IMR-90 (cell line): ENCODE measurements at regions not wholly inside any gene's neighbourhood (a gene's known extent, or its start where the extent isn't known, plus 50 kb on each side); places are given as distances from the start of the nearest gene placed in this dataset.

Source experiments
- ATAC-seq: fragments of 200-7000 bp; cut with Tn5 transposase; 2 replicates; pipeline ENCODE4 v1.9.1; 2020; ENCODE audit warnings: low read depth, mild to moderate bottlenecking, moderate library complexity
- BruUV-seq: library from RNA; stranded (reverse); fragments of 400-500 nt; replicated peaks from 2 replicates; lab custom pipeline; 2021; lab: Mats Ljungman, UMichigan
- CTCF ChIA-PET: fragments of 300-600 bp; formaldehyde crosslinking; extraction: SDS; loops from one replicate; lab custom pipeline; 2021; ENCODE audit warnings: antibody characterized with exemption; lab: Yijun Ruan, JAX
- POLR2A ChIA-PET: fragments of 300-600 bp; sonication (Branson Sonifier 250); formaldehyde crosslinking; loops from one replicate; lab custom pipeline; 2022; ENCODE audit warnings: antibody characterized with exemption; ENCODE audit not compliant: unreplicated experiment; lab: Charles Lee
- DNase-seq: peaks from one replicate; pipeline ENCODE4 v3.0.0; 2013
- H2AFZ ChIP-seq: replicated peaks from 2 replicates; pipeline ENCODE3; 2013; ENCODE audit warnings: low read length, mild to moderate bottlenecking; ENCODE audit not compliant: poor library complexity
- H2AK5ac ChIP-seq: 2 replicates; pipeline ENCODE4 v1.6.1; 2013; ENCODE audit warnings: low read depth, low read length, inconsistent platforms
- H2AK9ac ChIP-seq: replicated peaks from 2 replicates; pipeline ENCODE3; 2013; ENCODE audit warnings: mild to moderate bottlenecking, low read depth, low read length, moderate library complexity; ENCODE audit not compliant: poor library complexity
- H2BK120ac ChIP-seq: 2 replicates; pipeline ENCODE4 v1.6.1; 2013; ENCODE audit warnings: low read depth, low read length, inconsistent platforms
- H2BK15ac ChIP-seq: 3 replicates; pipeline ENCODE4 v1.6.1; 2013; ENCODE audit warnings: low read depth, low read length, inconsistent platforms
- H2BK20ac ChIP-seq: 2 replicates; pipeline ENCODE4 v1.6.1; 2013; ENCODE audit warnings: low read depth, mild to moderate bottlenecking, inconsistent platforms, low read length, moderate library complexity
- H2BK5ac ChIP-seq: 2 replicates; pipeline ENCODE4 v1.6.1; 2013; ENCODE audit warnings: mild to moderate bottlenecking, low read depth, low read length, inconsistent platforms; ENCODE audit not compliant: poor library complexity, severe bottlenecking
- H3K14ac ChIP-seq: replicated peaks from 2 replicates; pipeline ENCODE4 v1.6.1; 2013; ENCODE audit warnings: low read depth, low read length, inconsistent platforms
- H3K18ac ChIP-seq: 2 replicates; pipeline ENCODE4 v1.6.1; 2013; ENCODE audit warnings: low read depth, low read length, control low read depth
- H3K23ac ChIP-seq: 2 replicates; pipeline ENCODE4 v1.6.1; 2013; ENCODE audit warnings: low read depth, low read length, inconsistent platforms
- H3K27ac ChIP-seq: 2 replicates; pipeline ENCODE4 v1.5.1; 2013; ENCODE audit warnings: mild to moderate bottlenecking, control low read depth, low read length; ENCODE audit not compliant: insufficient read depth
- H3K27me3 ChIP-seq: 2 replicates; pipeline ENCODE4 v1.6.1; 2013; ENCODE audit warnings: low read length; ENCODE audit not compliant: control insufficient read depth, insufficient read depth
- H3K36me3 ChIP-seq: 2 replicates; pipeline ENCODE4 v1.6.1; 2013; ENCODE audit warnings: low read length, mixed read lengths; ENCODE audit not compliant: control insufficient read depth, insufficient read depth
- H3K4ac ChIP-seq: 2 replicates; pipeline ENCODE4 v1.6.1; 2013; ENCODE audit warnings: low read depth, low read length, inconsistent platforms
- H3K4me1 ChIP-seq: 2 replicates; pipeline ENCODE4 v1.6.1; 2013; ENCODE audit warnings: low read length, mixed read lengths; ENCODE audit not compliant: control insufficient read depth, insufficient read depth
- H3K4me2 ChIP-seq: 2 replicates; pipeline ENCODE4 v1.6.1; 2013; ENCODE audit warnings: low read depth, mild to moderate bottlenecking, control low read depth, low read length, moderate library complexity
- H3K4me3 ChIP-seq: 2 replicates; pipeline ENCODE4 v1.5.1; 2013; ENCODE audit warnings: low read depth, mild to moderate bottlenecking, control low read depth, low read length, moderate library complexity; ENCODE audit not compliant: insufficient read depth
- H3K56ac ChIP-seq: 2 replicates; pipeline ENCODE4 v1.6.1; 2013; ENCODE audit warnings: low read length, inconsistent platforms; ENCODE audit not compliant: insufficient read depth; ENCODE audit errors: extremely low read depth
- H3K79me1 ChIP-seq, 2 experiments: 2 replicates each; pipeline ENCODE4 v1.6.1; 2013; ENCODE audit warnings: low read length in 2 of 2, inconsistent platforms in 1 of 2, low read depth in 1 of 2
- H3K9ac ChIP-seq: 2 replicates; pipeline ENCODE4 v1.6.1; 2013; ENCODE audit warnings: low read depth, low read length, control low read depth
- H3K9me1 ChIP-seq: 2 replicates; pipeline ENCODE4 v1.6.1; 2013; ENCODE audit warnings: low read length, inconsistent platforms; ENCODE audit not compliant: insufficient read depth
- H3K9me3 ChIP-seq: 2 replicates; pipeline ENCODE4 v1.6.1; 2013; ENCODE audit warnings: low read length; ENCODE audit not compliant: control insufficient read depth, insufficient read depth
- H4K20me1 ChIP-seq: 2 replicates; pipeline ENCODE4 v1.6.1; 2013; ENCODE audit warnings: low read length, inconsistent platforms; ENCODE audit not compliant: insufficient read depth
- H4K5ac ChIP-seq: 2 replicates; pipeline ENCODE4 v1.6.1; 2013; ENCODE audit warnings: mild to moderate bottlenecking, low read depth, low read length, control low read depth
- H4K8ac ChIP-seq, 2 experiments: 2 replicates each; pipeline ENCODE4 v1.6.1; 2013; ENCODE audit warnings: low read depth in 2 of 2, low read length in 2 of 2, control low read depth in 1 of 2, inconsistent platforms in 1 of 2
- H4K91ac ChIP-seq: 2 replicates; pipeline ENCODE4 v1.6.1; 2013; ENCODE audit warnings: low read depth, low read length, inconsistent platforms; ENCODE audit not compliant: insufficient read depth
- CEBPB ChIP-seq: IDR thresholded peaks from 2 replicates; pipeline ENCODE4 v1.6.1; 2012; ENCODE audit warnings: low read depth, low read length, improper control_type of control experiment
- MAFK ChIP-seq: IDR thresholded peaks from 2 replicates; pipeline ENCODE4 v1.6.1; 2012; ENCODE audit warnings: low read depth, low read length, improper control_type of control experiment
- WGBS, 2 experiments: methylation state at CpG; one replicate each; pipeline versions ENCODE4 v1.1.5 to v1.1.7; 2013; ENCODE audit warnings: missing lambda C conversion rate in 2 of 2; ENCODE audit not compliant: insufficient read length in 1 of 2; ENCODE audit errors: extremely low coverage in 2 of 2; 5-methylcytosine and 5-hydroxymethylcytosine counted together
- dilution Hi-C: fragments of 300-500 bp; cut with HindIII; formaldehyde crosslinking; loops from one replicate; pipeline ENCODE4 v1.14.3; 2018; ENCODE audit warnings: low sequenced_read_pairs; ENCODE audit not compliant: unreplicated experiment
- in situ Hi-C: fragments of 300-500 bp; cut with MboI; formaldehyde crosslinking; loops from 3 replicates; pipeline ENCODE4 v1.14.3; 2019; ENCODE audit warnings: low sequenced_read_pairs, inconsistent platforms, mixed read lengths
- intact Hi-C: fragments of 100-400 bp; cut with micrococcal nuclease; formaldehyde crosslinking; loops from 2 replicates; pipeline ENCODE4 v1.10.0; 2022

DNA sequence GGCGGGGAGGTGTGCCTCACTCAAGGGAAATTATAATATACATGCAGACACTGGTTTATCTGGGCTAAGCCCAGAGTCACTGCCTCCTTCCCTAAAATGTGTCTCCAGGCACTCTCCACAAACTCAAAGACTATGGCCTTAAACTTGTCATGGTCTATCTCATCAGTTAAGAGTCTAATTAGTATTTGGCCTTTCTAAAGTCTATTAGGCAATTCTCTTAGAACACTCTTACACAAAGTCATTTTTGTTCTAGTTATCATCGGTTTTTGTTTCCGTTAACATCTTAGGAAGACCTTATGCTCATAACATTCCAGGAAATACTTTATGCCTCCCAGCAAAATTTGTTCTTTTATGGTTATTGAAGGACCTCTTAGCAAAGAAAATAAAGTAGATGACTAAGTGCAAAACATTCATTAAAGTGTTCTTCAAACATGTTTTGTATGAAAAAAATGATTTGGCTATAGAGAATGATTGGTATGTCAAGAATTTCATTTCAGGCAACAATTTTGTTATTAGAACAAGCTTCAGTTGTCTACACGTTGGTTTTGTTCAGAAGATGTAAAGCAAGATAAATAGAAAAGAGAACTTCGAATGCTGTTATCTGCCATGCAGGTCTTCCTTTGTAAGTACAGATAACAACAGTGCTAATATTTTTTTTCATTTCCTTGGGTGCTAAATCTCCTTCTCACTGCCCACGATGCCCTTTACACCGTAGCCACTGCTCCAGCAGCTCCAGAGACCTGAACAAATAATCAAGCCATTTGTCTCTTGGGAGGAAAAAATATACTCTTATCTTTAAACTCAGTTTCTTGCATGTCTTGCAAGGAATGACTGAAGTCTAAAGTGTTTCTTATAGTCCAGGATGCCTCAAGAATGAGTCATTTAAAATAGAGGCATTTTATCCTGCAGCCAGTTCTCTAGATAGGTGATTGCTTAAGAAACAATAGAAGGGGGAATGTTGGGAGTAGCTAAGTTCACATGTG, 170.4 kb downstream of the HTR1B start:
- intact Hi-C loops: loop anchor here (1.0 to 10.0 kb wide), 3 partner anchors 148 to 268 kb away; no protein-coding TSS in a partner anchor
- H3K9ac ChIP-seq: peak overlapping the region; percentile 1; the same call in 1 of the 2 replicates
- H2BK5ac ChIP-seq: peak overlapping the region; percentile 95
- H3K18ac ChIP-seq: peak overlapping the region; percentile 90
- H2BK15ac ChIP-seq: peak overlapping the region; percentile 18; the same call in 1 of the 3 replicates
- no CpG with 5 or more reads among the region's 7 CpGs for WGBS, 2 experiments
- peak overlapping the region; percentile 89 for H2BK120ac ChIP-seq
- H3K4me2 ChIP-seq: peak overlapping the region; percentile 83
- dilution Hi-C loops: no loop called here
- ChIA-PET CTCF (interaction anchor here (0.6 kb wide), 1 partner anchor 546 kb away, joined by 4 read pairs; no protein-coding TSS in a partner anchor), POLR2A (no interaction called here)
- no TSS peak for BruUV-seq
- no peaks in the 10 kb centered on the region for H4K20me1 ChIP-seq
- peak overlapping the region; percentile 65 to 89 for H4K8ac ChIP-seq
- peak overlapping the region; percentile 80; the same call in 1 of the 2 replicates for H3K23ac ChIP-seq
- no peaks in the 10 kb centered on the region for H3K79me1 ChIP-seq
- ATAC-seq (peak; percentile 82), DNase-seq (peak; percentile 80)
- H3K56ac ChIP-seq: peak overlapping the region; percentile 84
- H2AFZ ChIP-seq: no peak overlapping the region
- H2AK9ac ChIP-seq: no peak overlapping the region
- H3K27me3 ChIP-seq: no peaks in the 10 kb centered on the region
- H2AK5ac ChIP-seq: no peak overlapping the region; the same call in 1 of the 2 replicates
- peak overlapping the region; percentile 76 for H3K27ac ChIP-seq
- peak overlapping the region; percentile 71 for H4K91ac ChIP-seq
- peak overlapping the region; percentile 88 for H4K5ac ChIP-seq
- H3K14ac ChIP-seq: peak overlapping the region; percentile 38
- TF ChIP-seq MAFK: no peak
- TF ChIP-seq CEBPB: peak; percentile 79
- peak overlapping the region; percentile 85 for H2BK20ac ChIP-seq
- no peaks in the 10 kb centered on the region; the same call in 1 of the 2 replicates for H3K9me3 ChIP-seq
- no peak overlapping the region for H3K4me3 ChIP-seq
- peaks cover 3% of the 10 kb centered on the region for H3K4me1 ChIP-seq
- H3K9me1 ChIP-seq: no peaks in the 10 kb centered on the region
- in situ Hi-C loops: no loop called here
- H3K36me3 ChIP-seq: no peaks in the 10 kb centered on the region
- H3K4ac ChIP-seq: peak overlapping the region; percentile 81
